ENCODE measurements at regions not wholly inside any gene's neighbourhood (a gene's known extent, or its start where the extent isn't known, plus 50 kb on each side); places are given as distances from the start of the nearest gene placed in this dataset.
"Not testable (repeated sequence)": the region's sequence is repeated elsewhere in the genome, so short reads cannot be mapped to it uniquely, and the experiment has no call there.

DNA sequence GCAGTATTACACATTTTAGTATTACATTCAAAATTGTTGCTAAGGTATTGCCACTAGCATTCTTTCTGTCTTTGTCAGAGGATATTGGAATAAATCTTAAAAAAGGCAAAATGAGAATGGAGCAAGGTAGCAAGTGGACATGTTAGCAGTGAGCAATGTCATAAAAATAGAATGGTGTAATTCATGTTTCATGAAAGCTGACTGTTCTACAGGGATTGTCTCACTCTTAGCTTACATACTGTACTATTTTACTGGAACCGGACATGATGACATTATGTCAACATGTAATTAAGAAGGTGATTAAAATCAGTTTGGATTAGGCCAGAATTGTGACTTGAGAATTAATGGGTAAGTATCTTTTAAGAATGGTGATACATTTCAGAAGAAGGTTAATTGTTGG, 1086.2 kb downstream of the STIM2 start:
- no peak for DNase-seq (ENCODE audit: low read depth)

DNA sequence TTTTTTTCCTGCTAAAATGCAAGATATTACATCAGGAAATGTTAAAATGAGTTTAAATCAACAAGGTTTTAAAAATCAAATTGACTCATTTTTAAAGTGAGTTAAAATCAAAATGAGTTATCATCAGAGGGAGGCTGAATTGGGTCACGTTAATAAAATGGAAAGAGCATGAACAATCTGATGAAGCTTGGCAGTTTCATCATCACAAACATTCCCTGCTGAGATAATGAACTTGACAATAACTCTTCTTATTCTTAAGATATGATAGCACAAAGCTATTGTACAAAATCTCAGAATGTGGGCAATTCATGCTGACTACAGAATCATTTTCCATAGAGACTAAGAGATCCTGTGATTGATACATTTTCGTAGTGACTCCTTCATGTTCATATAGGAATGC, 1086.7 kb downstream of the STIM2 start:
- no peak for DNase-seq (ENCODE audit: low read depth)

DNA sequence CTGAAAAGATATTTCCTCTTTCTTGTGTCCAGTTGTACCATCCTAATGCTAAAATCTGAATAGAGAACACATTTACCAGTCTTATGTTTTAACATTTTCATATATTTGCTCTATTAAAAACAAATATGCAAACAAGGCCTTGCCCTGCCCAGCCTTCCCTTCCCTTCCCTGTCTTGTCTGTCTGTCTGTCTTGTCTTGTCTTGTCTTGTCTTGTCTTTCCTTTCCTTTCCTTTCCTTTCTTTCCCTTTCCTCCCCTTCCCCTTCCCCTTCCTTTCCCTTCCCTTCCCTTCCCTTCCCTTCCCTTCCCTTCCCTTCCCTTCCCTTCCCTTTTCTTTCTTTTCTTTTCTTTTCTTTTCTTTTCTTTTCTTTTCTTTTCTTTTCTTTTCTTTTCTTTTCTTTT, 1103.5 kb downstream of the STIM2 start:
- no peak for DNase-seq (ENCODE audit: low read depth)

DNA sequence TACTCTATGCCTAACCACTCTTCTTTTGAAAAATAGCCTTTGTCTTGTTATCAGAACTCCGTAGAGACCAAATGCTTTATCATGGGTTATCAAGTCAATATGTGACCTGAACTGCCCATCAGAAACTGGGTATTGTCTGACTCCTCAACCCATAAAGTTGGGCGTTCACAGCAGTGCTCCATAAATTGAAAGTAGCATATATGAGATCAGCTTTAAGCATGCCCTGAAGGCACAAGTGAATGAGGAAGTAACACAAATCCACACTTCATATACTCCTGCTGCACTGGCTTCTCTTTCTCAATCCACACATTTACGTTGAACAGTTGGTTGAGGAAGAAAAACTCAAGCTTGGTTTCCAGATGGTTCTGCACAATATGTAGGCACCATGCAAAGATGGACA, 1106.0 kb downstream of the STIM2 start:
- DNase-seq (ENCODE audit: low read depth), result no peak

DNA sequence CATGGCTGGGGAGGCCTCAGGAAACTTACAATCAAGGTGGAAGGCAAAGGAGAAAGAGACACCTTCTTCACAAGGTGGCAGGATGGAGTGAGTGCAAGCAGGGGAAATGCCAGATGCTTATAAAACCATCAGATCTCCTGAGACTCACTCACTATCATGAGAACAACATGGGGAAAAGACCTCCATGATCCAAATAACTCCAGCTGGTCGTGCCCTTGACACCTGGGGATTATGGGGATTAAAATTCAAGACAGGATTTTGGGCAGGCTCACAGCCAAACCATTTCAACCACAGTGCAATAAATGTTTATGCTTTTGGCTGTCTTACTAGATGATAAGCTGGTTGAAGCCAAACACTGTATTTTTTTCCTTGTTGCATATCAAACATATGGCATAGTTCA, 1112.4 kb downstream of the STIM2 start:
- DNase-seq (ENCODE audit: low read depth), result no peak

DNA sequence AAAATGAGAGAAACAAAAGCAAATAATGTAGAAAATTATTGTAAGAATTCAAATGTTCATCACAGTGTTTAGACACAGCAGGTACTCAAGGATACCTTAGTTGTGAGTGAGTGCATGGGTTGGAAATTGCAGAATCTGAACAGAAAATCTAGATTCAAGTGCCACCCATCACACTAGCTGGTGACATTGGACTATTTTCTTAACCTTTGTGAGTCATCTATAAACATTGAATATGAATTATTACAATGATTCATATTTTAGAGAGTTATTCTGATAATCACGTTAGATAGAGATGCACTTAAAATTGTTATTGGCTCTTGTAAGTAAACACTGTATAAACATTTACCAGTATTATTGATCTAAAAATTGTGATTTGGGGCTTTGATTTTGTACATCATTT, 1113.1 kb downstream of the STIM2 start:
- DNase-seq (ENCODE audit: low read depth), result no peak

DNA sequence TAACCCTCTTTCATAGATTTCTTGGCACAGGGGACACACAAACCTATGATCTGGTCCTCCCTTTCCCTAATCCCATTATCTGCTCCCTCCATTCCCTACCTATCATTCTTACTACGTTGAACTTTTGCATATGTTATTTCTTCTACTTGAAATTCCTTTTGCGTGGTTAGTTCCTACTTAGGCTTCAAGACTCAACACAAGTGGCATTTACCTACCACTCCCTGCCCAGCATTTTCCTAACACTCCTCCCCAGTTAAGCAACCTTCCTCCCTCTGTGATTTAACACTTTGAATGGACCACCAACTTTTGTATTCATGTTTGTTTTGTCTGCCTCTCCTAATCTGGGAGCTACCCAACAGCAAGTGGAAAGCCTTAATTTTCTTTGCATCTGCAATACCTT, 1113.7 kb downstream of the STIM2 start:
- no peak for DNase-seq (ENCODE audit: low read depth)

DNA sequence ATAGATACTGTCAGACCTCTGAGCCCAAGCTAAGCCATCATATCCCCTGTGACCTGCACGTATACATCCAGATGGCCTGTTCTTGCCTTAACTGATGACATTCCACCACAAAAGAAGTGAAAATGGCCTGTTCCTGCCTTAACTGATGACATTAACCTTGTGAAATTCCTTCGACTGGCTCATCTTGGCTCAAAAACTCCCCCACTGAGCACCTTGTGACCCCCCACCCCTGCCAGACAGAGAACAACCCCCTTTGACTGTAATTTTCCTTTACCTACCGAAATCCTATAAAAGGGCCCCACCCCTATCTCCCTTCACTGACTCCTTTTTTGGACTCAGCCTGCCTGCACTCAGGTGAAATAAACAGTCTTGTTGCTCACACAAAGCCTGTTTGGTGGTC, 1114.2 kb downstream of the STIM2 start:
- not testable (repeated sequence) for DNase-seq (ENCODE audit: low read depth)

DNA sequence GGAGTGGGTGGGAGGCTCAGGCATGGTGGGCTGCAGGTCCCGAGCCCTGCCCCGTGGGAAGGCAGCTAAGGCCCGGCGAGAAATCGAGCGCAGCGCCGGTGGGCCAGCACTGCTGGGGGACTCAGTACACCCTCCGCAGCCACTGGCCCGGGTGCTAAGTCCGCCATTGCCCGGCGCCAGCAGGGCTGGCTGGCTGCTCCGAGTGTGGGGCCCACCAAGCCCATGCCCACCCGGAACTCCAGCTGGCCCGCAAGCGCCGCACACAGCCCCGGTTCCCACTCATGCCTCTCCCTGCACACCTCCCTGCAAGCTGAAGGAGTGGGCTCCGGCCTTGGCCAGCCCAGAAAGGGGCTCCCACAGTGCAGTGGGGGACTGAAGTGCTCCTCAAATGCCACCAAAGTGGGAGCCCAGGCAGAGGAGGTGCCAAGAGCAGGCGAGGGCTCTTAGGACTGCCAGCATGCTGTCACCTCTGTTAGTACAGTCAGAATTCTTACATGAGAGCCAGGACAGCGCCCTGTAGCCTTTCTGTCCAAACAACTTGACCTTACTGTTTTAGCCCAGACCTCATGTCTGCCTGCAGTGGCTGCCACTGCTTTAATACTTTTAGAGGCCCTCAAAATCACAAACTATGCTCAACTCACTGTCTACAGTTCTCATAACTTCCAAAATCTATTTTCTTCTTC, 1117.9 kb downstream of the STIM2 start:
- not testable (repeated sequence) for DNase-seq (ENCODE audit: low read depth)

DNA sequence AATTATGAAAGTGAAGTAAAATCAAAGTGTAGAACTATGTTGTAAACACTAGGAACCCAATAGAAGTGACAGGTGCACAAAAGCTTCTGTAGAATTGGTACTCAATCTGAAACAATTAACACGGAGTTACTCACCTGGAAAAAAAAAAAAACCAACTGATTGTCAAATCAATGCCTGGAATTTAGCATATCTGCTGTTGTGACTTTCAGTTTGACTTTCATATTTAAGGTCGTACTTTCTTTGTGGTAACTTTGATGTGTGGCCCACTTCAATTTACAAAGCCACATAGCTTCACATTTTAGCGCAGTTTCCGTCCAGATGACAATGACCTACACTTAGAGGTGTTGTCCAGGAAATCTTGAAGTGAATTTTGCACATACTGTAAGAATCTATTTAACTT, 1124.9 kb downstream of the STIM2 start:
- no peak for DNase-seq (ENCODE audit: low read depth)

DNA sequence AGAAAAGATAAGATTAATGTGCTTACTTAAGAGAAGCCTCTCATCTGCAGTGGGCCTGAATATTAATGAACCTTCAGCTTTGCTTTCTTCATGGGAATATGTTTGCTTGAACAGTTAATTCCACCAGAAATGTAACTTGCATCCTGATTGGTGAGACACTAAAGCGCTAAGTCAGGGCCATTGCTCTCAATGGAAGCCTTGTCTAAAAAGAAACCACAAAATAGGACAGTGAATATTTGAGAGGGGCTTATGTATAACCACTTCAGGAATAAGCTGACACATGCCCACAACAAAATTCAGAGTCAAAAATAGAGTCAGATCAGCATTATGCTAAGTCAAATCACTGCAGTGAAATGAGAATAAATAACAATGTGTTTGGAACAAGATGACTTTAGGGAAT, 1125.8 kb downstream of the STIM2 start:
- DNase-seq (ENCODE audit: low read depth), result no peak

DNA sequence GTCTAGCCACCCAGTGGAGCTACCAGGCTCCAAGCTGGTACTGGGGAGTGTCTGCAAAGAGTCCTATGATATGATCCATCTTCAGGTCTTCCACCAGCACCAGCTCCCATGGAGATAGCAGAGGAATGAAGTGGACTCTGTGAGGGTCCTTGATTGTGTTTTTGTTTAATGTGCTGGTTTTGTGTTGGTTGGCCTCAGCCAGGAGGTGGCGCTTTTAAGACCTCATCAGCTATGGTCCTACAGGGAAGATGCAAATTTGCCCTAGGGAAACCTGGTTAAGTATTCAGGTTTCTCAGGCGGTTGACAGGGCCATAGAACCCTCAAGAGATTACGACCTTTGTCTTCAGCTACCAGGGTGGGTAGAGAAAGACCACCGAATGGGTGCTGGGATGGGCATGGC, 1141.1 kb downstream of the STIM2 start:
- no peak for DNase-seq (ENCODE audit: low read depth)

DNA sequence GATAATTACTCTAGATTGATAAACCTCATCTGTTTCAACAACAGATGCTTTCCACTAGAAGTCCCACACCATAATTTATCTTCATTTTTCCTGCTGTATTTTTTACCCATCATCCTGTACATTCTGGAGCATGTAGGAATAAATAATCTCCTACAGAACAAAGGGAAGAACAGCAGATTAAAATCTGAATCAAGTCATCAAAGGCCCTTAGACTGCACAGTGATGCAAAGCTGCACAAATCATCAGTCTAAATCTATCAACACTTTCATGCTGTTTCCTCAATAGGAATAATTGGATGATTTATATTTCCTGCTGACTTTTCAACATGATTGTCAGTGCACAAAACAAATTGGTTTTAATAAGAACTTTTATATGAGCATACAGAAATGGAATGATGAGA, 1143.9 kb downstream of the STIM2 start:
- DNase-seq (ENCODE audit: low read depth), result no peak

DNA sequence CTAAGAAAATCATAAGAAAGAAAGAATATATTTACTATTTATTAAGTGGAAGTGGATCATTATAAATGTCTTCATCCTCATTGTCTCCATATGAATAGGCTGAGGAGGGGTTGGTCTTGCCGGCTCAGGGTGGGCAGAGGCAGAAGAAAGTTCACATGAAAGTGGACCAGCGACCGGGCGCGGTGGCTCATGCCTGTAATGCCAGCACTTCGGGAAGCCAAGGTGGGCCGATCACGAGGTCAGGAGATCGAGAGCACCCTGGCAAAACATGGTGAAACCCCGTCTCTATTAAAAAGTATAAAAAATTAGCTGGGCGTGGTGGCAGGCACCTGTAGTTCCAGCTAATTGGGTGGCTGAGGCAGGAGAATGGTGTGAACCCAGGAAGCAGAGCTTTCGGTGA, 1145.4 kb downstream of the STIM2 start:
- no peak for DNase-seq (ENCODE audit: low read depth)

DNA sequence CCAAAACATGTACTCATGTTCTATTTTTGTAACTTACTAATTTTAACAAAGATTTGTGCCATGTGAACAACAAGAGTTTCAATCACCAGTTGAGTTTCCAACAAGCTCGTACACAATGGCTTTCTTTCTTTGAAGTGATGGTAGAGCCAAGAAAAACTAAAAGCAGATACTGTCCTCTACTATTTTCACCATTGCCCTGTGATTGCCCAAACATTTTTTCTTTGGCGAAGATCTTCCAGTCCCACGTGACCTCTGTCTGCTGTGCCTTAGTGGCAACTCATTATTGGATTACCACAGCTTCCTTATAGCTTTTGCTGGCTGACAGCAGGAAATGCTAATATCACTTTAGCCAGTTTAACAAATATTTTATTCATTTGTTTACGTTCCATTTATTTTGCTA, 1147.1 kb downstream of the STIM2 start:
- no peak for DNase-seq (ENCODE audit: low read depth)

DNA sequence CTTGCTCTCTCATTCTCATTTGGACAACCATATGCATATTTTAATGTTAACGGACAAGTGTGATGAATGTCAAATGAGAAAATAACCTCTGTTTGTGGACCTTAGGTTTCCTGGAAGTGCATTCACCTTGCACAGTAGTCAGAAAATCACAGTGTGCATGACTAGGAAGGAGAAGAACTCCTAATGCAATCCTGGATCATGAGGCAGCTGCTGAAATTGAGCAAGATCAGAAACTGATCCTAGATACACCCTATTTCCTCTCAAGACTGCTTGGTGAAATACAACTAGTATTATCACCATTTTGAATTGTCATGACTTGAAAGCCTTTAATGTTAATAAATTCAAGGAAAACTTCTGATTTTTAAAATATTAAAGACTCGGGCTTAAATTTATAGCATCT, 1148.9 kb downstream of the STIM2 start:
- no peak for DNase-seq (ENCODE audit: low read depth)

DNA sequence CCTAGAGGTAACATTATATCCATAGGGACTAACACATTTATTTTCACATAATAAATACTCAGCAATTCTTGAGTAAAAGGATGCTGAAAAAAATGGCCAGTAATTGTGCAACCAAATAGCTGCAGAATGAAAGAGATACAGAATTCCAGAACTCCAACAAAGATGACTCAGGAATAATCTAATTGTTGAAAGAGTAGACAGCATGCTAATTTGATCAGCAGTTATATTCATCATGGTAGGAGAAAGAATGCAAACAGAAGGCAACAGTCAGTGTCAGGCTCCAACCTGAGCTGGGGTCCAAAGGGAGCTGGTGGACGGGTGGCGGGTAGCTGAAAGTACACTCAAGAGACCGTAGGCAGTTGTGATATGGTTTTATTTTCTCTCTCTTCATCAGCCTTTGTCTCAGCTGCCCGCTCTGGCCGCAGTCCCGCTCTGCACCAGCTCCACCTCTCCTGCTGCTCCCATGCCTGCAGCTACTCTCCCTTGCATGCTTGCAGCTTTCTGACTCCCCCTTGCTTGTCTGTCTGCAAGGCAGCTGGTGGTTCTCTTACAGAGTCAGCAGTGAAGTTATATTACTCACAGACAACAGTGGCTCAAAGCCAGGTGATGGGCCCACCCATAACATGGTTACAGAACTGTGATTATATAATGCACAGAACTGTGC, 1150.1 kb downstream of the STIM2 start:
- no peak for DNase-seq (ENCODE audit: low read depth)

DNA sequence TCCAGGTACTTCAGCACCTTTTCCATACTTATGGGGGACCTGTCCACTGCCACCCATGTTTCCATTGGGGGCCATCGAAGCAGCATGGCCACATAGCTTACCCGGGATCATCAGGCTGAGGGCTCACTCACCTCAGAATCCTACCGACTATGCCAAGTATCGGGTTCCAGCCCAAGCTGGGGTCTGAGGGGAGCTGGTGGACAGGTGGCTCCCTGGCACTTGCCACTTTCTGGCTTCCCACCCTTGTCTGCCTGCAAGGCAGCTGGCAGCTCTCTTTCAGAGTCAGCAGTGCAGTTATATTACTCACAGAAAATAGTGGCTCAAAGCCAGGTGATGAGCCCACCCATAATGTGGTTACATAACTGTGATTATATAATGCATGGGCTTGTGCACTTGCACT, 1153.8 kb downstream of the STIM2 start:
- no peak for DNase-seq (ENCODE audit: low read depth)

DNA sequence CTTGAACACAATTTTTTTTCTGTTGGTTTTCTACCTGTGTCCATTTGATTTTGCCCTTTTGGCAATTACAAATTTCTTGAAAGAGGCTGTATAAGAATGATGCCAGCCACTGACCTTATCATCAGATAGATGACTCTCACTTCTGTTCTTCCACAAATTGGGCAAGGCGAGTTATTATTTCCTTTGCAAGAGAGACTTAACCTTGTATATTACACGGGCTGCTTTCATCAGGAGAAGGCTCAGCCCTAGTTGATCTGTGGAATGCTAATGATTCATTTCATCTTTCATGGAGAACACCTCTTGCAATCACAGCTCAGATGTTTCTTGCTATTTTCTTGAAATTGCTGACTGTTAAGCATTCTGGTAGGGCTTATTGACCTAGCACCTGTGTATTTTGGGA, 1155.4 kb downstream of the STIM2 start:
- DNase-seq (ENCODE audit: low read depth), result no peak

DNA sequence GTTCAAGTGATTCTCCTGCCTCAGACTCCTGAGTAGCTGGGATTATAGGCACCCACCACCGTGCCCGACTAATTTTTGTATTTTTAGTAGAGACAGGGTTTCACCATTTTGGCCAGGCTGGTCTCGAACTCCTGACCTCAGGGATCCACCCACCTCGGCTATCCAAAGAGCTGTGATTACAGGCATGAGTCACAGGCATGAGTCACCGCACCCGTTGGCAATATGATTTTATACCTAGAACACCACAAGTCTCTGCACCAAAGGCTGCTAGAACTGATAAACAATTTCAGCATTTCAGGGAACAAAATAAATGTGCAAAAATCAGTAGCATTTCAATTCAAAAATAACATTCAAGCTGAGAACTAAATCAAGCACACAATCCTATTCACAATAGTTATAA, 1177.6 kb downstream of the STIM2 start:
- DNase-seq (ENCODE audit: low read depth), result peak; percentile 55

DNA sequence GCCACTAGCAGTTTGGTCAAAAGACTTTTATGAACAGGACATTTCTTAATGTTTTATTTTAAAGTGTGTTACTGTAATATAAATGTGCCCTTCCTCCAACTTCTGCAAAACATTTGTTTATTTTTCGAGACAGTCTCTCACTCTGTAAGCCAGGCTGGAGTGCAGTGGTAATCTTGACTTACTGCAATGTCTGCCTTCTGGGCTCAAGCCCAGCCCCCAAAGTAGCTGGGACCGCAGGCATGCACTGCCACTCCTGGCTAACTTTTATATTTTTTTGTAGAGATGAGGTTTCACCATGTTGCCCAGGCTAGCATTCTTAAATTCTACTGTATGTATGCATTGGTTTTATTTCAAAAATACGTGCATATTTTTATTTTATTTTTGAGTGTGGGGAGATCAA, 1201.9 kb downstream of the STIM2 start:
- no peak for DNase-seq (ENCODE audit: low read depth)

DNA sequence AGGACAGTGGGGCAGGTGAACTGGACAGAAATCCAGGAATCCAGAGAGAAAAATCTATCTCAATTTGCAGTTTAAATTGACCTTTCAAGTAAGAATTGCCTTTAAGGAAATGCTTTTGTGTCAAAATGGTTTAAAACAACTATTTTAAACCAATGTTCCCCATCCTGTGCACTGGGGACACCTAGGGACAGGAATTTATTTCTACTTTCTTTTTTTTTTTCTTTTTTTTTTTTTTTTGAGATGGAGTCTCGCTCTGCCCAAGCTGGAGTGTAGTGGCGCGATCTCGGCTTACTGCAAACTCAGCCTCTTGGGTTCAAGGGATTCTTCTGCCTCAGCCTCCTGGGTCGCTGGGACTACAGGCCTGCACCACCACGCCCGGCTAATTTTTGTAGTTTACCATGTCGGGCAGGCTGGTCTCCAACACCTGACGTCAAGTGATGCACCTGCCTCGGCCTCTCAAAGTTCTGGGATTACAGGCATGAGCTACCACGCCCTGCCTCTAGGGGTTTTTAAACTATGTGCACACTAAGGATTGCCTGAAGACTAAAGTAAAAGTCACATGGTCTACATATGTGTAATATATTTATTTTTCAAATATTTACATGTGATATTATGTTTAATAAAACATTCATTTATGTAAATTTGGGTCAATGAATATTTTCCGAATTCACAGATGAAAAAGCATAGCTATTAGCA, 1213.4 kb downstream of the STIM2 start:
- DNase-seq (ENCODE audit: low read depth), result peak; percentile 2

DNA sequence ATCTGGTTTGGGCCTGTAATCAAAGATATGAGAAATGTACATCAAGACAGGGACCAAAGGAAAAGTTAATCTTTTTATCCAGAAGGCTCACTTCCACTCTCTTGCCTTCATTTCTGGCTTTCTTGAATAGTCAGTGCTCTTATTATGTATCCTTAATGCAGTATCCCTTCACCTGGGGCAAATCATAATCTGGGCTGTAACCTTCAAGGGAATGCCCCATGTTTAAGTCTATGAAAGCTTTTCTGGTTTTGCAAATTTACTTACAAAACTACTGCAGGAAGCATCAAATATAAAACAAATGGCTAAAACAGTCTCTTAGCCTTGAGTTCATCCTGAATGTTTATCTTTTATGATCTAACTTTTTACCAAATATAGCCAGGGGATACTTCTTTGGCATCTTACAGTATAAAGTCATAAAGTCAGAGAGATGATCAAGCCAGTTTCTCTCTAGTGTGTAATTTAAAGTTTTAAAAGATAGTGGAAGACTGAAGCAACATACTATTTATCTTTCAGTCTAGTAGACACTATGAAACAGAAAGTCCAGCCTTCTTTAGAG, 1214.8 kb downstream of the STIM2 start:
- no peak for DNase-seq (ENCODE audit: low read depth)
